ENCODE measurements at regions not wholly inside any gene's neighbourhood (a gene's known extent, or its start where the extent isn't known, plus 50 kb on each side); places are given as distances from the start of the nearest gene placed in this dataset.
"Not testable (repeated sequence)": the region's sequence is repeated elsewhere in the genome, so short reads cannot be mapped to it uniquely, and the experiment has no call there.

- Histone ChIP-seq H3K9me3 (no peaks in the 10 kb centered on the region), H3K27me3 (no peaks in the 10 kb centered on the region), H3K4me1 (no peaks in the 10 kb centered on the region), H3K27ac (no peak overlapping the region), H3K4me3 (no peak overlapping the region), H3K36me3 (no peaks in the 10 kb centered on the region)
- DNase-seq, result no peak
- TF ChIP-seq POLR2A (IDR thresholded peaks at IDR 0.05) (no peak), CTCF (IDR thresholded peaks at IDR 0.05) (no peak)
Observed at GRCh38 chr2:129192841-129193253, 786.6 kb upstream of the RAB6C start.

GRCh38 chr2:129193961-129194360 is 785.5 kb upstream of the RAB6C start:
- Histone ChIP-seq H3K4me3 (no peak overlapping the region), H3K27ac (no peak overlapping the region), H3K9me3 (no peaks in the 10 kb centered on the region), H3K4me1 (no peaks in the 10 kb centered on the region), H3K36me3 (no peaks in the 10 kb centered on the region), H3K27me3 (no peaks in the 10 kb centered on the region)
- TF ChIP-seq POLR2A (IDR thresholded peaks at IDR 0.05), result no peak
- TF ChIP-seq CTCF (IDR thresholded peaks at IDR 0.05), result no peak
- no peak for DNase-seq

GRCh38 chr2:129199501-129199900 is 780.0 kb upstream of the RAB6C start:
- no peak overlapping the region for H3K4me3 ChIP-seq
- H3K4me1 ChIP-seq, result no peaks in the 10 kb centered on the region
- no peak for TF ChIP-seq POLR2A (IDR thresholded peaks at IDR 0.05)
- TF ChIP-seq CTCF (IDR thresholded peaks at IDR 0.05), result no peak
- no peaks in the 10 kb centered on the region for H3K27me3 ChIP-seq
- H3K36me3 ChIP-seq, result no peaks in the 10 kb centered on the region
- H3K27ac ChIP-seq, result no peak overlapping the region
- no peak for DNase-seq
- H3K9me3 ChIP-seq, result no peaks in the 10 kb centered on the region

GRCh38 chr2:129201696-129202095 is 777.8 kb upstream of the RAB6C start:
- Histone ChIP-seq H3K27ac (no peak overlapping the region), H3K4me1 (no peaks in the 10 kb centered on the region), H3K27me3 (no peaks in the 10 kb centered on the region), H3K36me3 (no peaks in the 10 kb centered on the region), H3K9me3 (no peaks in the 10 kb centered on the region), H3K4me3 (no peak overlapping the region)
- no peak for DNase-seq
- TF ChIP-seq CTCF (IDR thresholded peaks at IDR 0.05) (no peak), POLR2A (IDR thresholded peaks at IDR 0.05) (no peak)

- no peak overlapping the region for H3K27ac ChIP-seq
- no peaks in the 10 kb centered on the region for H3K36me3 ChIP-seq
- H3K9me3 ChIP-seq, result no peaks in the 10 kb centered on the region
- no peaks in the 10 kb centered on the region for H3K27me3 ChIP-seq
- H3K4me1 ChIP-seq, result no peaks in the 10 kb centered on the region
- H3K4me3 ChIP-seq, result no peak overlapping the region
- TF ChIP-seq CTCF (IDR thresholded peaks at IDR 0.05) (no peak), POLR2A (IDR thresholded peaks at IDR 0.05) (no peak)
- DNase-seq, result no peak
Observed at GRCh38 chr2:129203331-129203730, 776.1 kb upstream of the RAB6C start.

- not testable (repeated sequence) for H3K4me1 ChIP-seq, H3K27me3 ChIP-seq, H3K9me3 ChIP-seq, H3K36me3 ChIP-seq, H3K4me3 ChIP-seq, H3K27ac ChIP-seq, DNase-seq
Observed at GRCh38 chr2:129204581-129204980, 774.9 kb upstream of the RAB6C start.

Measured in Peyer's patch (tissue), 4 donors.